ENCODE measurements at regions not wholly inside any gene's neighbourhood (a gene's known extent, or its start where the extent isn't known, plus 50 kb on each side); places are given as distances from the start of the nearest gene placed in this dataset.
"Not testable (repeated sequence)": the region's sequence is repeated elsewhere in the genome, so short reads cannot be mapped to it uniquely, and the experiment has no call there.

DNA sequence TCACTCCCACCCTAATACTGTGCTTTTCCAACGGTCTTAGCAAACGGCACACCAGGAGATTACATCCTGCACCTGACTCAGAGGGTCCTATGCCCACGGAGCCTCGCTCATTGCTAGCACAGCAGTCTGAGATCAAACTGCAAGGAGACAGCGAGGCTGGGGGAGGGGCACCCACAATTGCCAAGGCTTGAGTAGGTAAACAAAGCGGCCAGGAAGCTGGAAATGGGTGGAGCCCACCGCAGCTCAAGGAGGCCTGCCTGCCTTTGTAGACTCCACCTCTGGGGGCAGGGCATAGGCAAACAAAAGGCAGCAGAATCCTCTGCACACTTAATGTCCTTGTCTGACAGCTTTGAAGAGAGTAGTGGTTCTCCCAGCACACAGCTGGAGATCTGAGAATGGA lies 450.2 kb downstream of the DIRAS2 start:
- not testable (repeated sequence) for DNase-seq

DNA sequence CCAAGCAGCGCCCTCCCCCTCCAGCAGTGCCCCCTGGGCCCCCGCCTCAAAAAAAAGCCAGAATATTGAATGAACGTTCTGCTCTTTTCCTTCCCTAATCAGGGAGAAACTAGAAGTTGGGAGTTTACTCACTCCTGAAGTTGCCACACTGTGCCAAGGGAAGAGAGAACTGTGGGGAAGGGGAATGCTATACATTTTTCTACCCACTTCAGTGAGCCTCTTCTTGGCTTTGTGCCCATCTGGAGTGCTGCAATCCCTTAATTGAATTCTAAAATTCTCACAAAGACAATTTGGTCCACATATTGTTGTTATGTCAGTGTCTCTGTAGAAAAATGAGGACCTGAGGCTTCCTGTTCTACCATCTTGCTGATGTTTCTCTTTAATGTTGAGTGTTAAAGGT lies 443.7 kb downstream of the DIRAS2 start:
- DNase-seq = no peak

DNA sequence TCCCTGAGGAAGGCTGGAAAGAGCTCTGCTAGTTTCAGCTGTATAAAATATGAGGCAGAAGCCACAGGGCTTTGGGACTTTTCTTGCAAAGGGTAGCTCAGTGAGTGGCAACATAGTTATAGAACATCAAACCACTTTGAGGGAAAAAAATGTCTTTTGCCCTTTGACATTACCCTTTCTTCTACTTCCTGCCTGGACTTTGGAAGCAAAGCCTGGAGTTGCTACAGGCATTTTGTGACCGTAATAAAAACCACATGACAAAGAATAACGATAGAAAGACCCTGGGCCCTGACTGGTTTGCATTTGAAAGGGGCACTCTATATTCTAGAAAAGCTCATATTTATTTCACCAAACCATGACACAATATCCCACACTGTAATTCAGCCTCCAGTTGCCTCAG lies 440.9 kb downstream of the DIRAS2 start:
- no peak for DNase-seq

DNA sequence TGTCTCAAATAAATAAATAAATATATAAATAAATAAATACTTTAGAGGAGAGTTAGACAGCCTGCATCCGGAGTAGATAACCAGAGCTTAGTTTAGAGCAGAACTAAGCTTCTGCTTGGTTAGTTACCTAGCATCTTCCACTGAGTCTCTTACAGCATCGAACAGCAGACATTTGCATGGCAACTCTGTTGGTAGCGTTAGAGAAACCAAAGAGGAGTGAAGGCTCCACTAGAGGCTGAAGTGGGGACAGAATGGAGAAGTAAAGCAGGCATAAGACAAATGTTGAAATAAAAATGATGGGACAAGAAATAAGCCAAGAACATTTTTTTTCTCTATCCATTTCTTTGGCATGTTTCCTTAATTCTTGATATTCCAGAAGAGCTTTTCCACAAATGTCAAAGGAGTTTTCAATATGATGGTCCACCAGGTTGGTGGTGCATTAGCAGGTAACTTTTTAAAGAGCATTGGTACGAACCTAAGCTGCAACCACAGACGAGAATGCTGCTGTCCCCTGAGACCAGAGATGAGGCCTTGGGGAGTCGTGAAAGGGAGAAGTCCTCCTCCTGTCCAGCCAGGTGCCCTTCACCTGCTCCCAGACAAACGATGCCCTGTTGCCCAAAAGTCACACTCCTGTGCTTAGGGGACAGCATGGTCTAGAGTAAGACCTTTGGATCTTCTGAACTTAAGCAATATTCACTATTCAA lies 438.3 kb downstream of the DIRAS2 start:
- DNase-seq = no peak

DNA sequence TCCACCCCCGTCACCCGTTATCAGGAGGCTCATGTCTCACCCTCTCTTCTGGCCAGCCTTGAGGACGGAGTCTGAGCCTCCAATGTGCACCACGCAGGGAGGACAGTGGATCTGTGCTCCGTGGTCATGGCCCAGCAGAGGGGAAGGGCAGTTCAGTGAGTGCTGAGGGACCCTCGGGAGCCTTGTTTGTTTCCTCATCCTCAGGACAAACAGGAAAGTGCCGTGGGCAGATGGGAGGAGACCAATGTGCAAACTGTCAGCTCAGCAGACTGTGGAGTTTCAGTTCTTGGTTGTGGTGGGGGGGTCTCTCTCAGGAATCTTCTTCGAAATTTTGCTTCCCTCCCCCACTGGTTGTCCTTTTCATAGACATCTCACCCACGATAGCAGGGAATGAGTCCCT lies 429.6 kb downstream of the DIRAS2 start:
- not testable (repeated sequence) for DNase-seq

DNA sequence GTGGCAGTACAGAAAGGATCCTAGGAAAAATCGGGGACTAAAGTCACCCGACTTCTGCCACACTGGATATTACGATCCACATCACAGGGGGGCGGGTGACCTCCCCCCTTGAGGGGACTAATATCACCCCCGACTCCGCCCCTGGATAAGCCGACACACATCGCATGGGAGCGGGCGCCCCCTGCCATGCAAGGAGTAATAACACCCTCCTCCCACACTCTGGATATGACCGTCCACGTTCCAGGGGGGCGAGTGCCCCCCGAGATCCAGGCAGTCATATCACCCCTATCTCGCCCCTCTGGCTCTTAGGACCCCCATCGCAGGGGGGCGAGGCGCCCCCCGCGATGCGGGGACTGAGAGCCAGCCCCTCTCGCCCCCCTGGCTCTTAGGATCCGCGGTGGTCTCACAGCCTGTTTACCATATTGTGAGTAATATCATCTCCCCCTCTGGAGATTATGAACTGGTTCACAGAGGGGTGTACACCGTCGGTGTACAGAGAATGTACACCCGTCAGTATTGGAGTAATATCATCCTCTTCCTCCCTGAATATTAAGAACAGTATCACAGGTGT lies 423.0 kb downstream of the DIRAS2 start:
- DNase-seq = no peak

DNA sequence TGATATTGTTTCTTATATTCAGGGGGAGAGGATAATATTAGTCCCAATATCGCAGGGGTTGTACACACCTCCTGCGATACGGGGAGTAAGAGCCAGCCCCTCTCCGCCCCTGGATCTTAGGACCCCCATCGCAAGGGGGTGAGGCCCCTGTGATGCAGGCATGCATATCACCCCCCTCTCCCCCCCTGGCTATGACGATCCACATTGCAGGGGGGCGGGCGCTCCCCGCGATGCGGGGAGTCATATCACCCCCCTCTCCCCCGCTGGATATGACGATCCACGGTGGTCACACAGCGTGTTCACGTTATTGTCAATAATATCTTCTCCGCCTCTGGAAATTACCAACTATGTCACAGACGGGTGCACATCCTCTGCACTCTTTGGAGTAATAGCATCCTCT lies 420.7 kb downstream of the DIRAS2 start:
- not testable (repeated sequence) for DNase-seq

DNA sequence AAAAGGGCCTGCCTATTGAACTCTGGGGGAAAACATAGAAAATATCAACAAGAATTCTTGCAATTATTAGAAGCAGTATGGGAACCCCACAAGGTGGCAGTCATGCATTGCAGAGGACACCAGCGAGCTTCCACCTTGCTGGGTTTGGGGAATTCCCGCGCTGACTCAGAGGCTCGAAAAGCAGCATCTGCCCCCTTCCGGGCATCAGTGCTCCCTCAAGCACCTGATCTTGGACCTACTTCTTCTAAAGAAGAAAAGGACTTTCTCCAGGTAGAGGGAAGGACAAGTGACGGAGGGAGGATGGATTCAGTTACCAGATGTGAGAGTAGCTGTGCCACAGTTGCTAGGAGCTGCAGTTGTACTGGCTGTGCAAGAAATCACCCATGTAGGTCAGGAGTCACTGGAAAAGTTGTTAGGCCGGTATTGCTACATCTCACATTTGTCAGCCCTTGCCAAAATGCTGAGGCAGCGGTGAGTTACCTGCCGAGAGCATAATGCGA lies 415.7 kb downstream of the DIRAS2 start:
- peak in 1 of 2 experiments; percentile 1 for DNase-seq

DNA sequence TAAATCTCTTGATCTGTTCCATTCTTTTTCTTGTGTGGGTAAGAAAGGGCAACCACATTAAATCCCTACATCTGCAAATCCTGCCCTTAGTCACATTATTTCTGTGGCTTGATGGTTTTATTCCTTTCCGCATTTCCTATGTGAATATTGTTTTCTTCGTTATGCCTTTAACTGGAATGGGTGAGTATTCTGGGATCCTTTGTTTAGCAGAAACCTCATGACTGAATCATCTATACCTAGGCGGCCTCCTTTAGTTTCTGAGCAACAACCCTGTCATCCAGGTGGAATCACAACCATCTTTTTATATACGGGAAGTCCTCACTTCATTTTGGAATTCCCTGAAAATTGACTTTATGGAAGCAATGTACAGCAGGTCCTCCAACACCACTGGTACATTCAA lies 409.5 kb downstream of the DIRAS2 start:
- DNase-seq = not testable (repeated sequence)

DNA sequence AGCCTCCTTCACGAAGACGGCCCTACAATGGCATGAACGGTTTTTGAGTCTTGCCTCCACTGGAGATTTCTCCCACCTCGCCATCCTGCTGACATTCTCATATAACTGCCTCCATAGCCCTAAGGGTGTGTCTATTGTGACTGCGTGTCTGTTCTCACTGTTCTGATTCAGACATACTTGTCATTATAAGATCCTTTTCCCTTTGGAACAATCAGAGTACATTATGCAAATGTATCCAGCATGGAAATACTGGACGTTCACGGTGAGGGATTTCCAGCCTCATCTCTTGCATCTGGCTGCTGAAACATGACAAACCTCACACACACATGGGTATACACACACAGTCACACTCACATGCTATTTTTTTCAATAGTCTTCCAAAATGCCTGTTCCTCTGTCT lies 402.1 kb downstream of the DIRAS2 start:
- no peak for DNase-seq

DNA sequence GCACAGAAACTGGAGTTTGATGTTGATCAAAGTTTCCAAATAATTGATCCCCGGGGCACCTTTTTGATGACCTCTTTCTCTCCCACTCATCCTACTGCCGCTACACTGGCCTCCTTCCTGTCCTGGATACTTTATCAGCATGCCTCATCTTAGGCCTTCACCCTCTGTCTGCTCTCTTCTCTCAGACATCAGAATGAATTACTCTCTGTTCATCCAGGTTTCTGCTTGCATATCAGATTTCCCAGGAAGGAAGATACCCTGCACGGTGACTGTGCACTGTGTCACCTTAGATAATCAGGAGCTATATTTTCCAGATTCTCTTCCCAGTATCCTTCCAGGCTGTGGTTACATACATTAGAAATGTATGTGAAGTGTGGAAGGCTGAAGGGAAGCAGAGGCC lies 397.0 kb downstream of the DIRAS2 start:
- no peak for DNase-seq

DNA sequence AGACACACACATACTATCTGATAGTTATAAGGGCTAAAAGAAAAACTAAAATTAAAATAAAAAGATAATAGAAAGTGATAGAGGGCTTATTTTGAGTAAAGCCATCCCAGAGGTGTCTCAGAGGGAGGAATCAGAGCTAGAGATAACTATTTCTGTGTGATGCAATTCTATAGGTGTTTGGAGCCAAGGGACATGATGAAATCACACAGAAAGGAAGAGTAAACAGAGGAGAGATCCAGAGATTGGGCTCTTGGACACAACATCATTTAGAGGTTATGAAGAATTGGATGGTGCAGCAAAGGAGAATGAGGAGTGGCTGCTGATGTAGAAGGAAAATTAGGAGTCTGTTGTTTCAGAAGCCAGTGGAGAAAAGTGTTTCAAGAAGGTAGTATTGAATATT lies 393.5 kb downstream of the DIRAS2 start:
- no peak for DNase-seq

DNA sequence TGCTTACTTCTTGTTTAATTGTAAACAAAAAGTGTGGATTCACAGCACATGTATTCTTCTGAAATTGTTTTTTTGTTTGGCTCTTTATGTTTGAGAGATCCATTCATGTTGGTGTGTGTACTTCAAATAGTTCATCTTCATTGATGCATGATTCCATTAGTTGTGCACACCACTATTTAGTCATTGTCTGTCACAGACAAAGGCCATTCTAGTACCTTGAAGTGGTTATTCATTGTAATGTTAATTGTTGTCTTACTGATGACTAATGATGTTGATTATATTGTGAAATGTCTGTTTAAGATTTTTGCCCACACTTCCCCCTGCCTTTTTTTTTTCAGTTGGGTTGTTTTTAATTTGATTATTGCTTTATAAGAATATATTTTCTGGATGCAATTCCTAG lies 391.3 kb downstream of the DIRAS2 start:
- DNase-seq = no peak

DNA sequence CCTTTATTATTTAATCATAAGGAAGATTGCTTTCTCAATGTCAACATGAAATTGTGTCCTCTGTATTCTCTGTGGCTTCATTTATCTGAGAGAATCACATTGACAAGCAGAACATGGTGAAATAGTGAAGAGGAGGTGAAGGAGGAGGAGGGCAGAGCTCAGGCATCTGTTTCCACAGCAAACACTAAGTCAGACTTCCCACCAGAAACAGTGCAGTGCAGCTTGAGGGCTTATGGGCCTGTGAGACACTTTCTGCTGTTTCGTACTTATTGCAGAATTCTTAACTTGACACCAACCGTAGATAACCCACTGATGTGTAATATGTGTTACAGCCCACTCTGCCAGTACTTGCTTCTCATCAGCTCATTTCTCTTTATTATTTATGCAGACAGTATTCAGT lies 386.3 kb downstream of the DIRAS2 start:
- no peak for DNase-seq

DNA sequence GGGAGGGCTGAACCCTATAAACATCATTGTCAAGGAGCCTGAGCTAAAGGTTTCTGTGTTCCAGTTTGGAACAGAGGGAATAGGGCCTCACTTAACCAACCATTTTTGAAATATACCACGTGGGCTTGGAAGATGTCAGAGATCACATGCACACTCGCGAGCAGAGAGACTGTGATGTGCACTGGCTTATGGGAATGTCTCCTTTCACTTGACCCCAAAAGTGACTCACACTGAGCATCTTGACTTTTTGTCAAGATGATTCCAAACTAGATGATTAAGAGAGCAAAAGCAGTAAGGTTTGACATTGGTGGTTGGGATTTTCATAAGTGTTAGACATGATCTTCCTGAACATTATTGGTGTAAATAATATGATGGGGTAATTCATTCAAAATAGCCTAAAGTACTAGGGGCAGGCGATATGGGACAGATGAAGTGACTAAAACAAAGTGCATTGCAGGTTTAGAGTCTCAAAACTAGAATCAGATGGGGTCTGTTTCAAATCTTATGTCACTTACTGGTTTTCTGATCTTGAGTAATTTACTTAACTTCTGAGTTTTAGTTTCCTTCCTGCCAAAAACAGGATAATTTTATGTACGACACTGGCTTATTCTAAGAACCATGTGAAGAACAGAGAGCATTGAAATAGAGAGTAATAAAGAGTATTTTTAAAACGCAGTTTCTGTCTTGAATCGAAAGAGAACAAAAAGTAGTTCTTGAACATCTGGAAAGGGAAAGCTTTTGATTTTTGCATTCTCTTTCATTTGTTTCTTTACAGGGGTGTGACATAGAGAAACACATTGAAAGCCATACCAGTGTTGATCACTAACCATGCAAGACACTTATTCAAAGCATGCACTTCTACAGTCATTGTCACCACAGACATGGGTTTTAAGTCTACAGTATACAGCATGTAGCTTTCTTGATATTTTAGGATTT lies 383.0 kb downstream of the DIRAS2 start:
- no peak for DNase-seq

DNA sequence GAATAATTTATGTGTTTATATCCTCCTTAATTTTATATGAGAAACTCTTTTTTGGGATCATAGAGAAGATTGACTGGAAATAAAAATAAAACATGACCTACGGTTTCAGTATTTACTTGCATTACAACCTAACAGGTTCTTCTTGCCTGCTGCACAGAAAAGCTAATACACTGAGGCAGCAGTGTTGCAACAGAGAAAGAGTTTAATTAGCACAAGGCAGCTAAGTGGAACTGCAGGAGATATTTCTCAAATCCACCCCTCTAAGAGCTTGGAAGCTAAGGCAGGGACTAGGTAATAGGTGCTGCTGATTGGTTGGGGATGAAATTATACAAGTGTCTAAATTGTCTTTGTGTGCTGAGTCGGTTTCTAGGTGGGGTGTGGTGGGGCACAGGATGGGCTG lies 380.9 kb downstream of the DIRAS2 start:
- DNase-seq = no peak

DNA sequence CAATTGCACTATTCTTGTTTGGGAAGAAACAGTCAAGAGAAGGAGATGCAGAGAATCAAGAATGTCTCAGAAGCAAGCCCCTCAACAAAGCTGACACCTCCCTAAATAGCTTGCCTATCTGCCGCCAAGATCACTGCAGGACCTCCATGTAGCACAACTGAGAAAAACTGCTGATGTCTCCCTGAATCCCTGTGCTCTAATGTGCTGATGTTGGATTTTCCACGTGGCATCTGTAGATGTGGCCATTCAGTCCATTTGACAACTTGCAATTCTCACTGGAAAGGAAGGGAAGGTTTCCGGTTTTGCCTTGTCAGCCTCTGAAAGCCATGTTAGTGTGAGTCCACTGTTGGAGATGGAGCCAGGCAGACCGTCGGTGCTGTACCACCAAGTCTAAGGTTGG lies 374.0 kb downstream of the DIRAS2 start:
- no peak for DNase-seq

DNA sequence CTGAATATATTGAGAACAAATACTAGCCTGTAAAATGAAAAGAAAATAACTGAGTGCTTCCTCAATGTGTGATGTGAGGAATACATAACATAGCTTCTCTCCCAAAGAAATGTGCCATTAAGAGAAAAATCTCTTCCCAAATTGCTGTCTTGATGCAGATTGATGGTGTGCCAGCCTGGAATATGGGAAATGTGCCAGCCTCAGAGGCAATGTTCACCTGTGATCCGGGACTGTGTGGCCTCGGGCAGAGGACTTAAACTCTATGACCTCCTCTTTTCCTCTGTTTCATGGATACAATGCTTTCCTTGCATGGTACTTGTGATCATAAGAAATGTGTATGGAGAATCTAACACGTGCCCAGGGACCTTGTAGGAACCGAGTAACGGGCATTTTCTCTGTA lies 370.9 kb downstream of the DIRAS2 start:
- DNase-seq = no peak

DNA sequence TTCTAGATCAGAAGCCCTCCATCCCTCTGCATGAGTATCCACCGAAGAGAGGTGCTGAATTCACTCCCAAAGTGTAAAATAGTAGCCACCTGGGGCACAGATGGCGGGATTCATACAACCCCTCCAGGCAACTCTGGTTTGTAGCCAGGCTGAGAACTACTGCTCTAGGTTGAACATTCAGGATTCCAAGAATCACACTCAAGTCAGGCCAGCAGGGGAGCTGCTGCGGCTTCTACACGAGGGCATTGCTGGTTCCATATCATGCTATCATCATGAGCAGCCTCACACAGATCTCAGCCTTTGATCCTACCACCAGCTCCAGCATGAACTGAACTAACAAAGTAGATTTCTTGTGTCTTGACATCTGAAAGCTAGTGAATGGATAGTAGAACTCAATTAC lies 367.9 kb downstream of the DIRAS2 start:
- no peak for DNase-seq

DNA sequence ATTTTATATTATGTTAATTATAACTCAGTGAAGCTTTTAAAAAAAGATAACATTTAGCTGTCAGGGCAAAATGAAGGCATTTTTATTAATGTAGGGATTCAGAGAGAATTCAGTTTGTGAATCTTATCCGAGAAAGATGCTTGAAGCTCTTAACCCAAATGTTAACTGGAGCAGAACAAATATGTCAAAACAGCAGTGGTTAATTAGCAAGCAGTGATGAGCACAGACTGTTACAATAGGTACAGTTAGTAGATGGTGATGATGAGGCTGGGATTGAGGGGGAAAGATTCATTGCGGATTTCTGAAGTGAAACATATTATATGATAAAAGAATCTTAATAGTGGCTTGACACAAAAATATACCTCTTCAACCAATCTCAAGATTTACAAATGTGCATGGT lies 356.7 kb downstream of the DIRAS2 start:
- no peak for DNase-seq

DNA sequence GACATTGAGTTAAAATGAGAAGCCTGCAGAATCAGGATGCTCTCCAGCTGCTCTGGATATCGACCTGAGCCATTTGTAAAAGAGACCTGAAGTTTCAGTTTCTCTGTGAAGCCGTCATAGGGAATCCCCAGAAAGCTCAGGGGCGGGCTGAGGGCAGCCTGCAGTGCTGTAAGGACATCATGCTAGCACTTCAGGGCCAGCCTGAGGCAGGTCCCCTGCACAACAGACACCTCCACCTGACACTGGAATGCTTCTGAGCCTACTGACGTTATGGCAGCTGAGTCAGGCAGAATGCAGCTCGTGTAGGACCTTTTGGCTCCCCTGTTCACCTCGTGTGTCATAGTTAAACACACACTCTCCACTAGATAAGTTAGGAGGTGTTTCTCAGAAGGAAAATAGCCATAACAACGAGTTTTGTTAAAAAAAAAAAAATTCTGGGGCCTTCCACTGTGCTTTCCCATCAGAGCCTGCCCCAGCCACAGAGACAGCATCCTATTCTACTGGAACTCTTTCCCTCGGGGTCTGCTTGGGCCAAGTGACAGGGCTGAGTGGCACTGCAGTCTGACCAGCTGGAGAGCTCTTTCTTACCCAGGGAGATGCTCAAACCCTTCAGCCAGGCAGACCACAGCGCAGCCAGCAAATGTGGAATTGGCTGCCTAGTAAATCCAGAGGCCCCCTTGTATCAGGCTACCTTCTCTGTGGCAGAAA lies 354.9 kb downstream of the DIRAS2 start:
- DNase-seq = no peak

DNA sequence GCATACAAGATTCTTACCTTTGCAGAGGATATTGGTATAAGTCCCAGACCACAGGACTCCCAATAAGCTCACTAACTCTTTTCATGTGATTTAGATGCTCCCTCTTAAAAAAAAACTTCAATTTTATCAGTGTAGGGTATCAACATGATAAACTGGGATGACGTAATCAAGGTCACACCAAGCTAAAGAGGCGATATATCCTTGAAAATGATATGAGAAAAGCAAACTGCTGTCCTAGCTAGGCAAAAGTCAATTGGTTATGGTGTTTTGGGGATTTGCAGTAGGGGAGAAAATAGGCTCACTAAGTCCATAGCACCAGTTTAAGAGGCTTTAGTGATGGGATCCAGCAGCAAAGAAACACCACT lies 354.4 kb downstream of the DIRAS2 start:
- no peak for DNase-seq

All from NCI-H187 (cell line).